ENCODE measurements at regions not wholly inside any gene's neighbourhood (a gene's known extent, or its start where the extent isn't known, plus 50 kb on each side); places are given as distances from the start of the nearest gene placed in this dataset.

DNA sequence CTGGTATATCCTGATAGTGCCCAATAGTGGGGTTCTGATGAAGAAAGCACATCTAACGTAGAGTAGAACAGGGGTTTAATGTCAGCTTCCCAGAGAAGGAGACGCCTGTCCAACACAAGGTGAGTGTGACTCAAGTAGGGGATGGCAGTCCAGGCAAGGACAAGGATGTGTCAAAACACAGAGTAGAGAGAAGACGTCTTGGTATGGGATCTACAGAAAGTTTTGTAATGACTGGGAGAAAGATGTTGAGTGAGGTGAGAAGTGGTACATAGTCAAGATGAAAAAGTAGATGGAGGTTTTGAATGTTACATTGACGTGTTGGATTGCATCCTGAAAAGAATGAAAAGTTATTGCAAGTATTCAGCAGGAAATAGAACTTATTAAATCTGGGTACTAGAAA is 124.4 kb downstream of the TMA16 start:
- TF ChIP-seq POLR2A (IDR thresholded peaks at IDR 0.05), result no peak
- TF ChIP-seq, protein P1, sequence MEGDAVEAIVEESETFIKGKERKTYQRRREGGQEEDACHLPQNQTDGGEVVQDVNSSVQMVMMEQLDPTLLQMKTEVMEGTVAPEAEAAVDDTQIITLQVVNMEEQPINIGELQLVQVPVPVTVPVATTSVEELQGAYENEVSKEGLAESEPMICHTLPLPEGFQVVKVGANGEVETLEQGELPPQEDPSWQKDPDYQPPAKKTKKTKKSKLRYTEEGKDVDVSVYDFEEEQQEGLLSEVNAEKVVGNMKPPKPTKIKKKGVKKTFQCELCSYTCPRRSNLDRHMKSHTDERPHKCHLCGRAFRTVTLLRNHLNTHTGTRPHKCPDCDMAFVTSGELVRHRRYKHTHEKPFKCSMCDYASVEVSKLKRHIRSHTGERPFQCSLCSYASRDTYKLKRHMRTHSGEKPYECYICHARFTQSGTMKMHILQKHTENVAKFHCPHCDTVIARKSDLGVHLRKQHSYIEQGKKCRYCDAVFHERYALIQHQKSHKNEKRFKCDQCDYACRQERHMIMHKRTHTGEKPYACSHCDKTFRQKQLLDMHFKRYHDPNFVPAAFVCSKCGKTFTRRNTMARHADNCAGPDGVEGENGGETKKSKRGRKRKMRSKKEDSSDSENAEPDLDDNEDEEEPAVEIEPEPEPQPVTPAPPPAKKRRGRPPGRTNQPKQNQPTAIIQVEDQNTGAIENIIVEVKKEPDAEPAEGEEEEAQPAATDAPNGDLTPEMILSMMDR (IDR thresholded peaks at IDR 0.05), result no peak
- Histone ChIP-seq H3K9me3 (no peaks in the 10 kb centered on the region), H3K27me3 (no peaks in the 10 kb centered on the region), H3K27ac (no peak overlapping the region), H3K36me3 (replicated peaks in 1 of 2; ENCODE audit: insufficient read depth in 1 of 2, low read depth in 2 of 2) (no peaks in the 10 kb centered on the region), H3K4me1 (no peaks in the 10 kb centered on the region), H3K4me3 (no peak overlapping the region)
- no peak for ATAC-seq
- intact Hi-C loops (cut with DNase I), result no loop called here
- WGBS, 2 donors, result 47 to 53% methylated on average over 4 of the region's 4 CpGs
- DNase-seq, result no peak

DNA sequence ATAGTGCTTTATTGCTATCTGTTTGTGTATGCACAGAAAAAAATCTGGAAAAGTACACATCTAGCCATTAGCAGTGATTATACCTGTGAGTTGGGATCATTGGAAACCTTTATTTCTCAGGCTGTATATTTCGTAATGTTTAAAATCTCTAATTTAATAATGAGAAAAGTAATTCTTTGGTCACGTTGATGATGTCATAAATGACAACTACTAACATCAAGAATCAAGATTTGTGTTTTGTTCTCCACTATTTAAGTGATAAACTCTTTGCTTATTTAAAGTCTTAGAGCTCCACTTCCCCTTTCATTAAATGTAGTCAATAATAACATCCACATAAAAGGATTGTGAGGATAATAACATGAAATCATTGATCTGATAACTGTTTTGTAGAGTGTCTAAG is 126.2 kb downstream of the TMA16 start:
- no peak overlapping the region for H3K4me3 ChIP-seq
- TF ChIP-seq POLR2A (IDR thresholded peaks at IDR 0.05), result no peak
- TF ChIP-seq, protein P1 (IDR thresholded peaks at IDR 0.05), result no peak
- 52 to 58% methylated on average over 2 of the region's 2 CpGs for WGBS, 2 donors
- intact Hi-C loops (cut with DNase I), result no loop called here
- H3K36me3 ChIP-seq (replicated peaks in 1 of 2; ENCODE audit: insufficient read depth in 1 of 2, low read depth in 2 of 2), result no peaks in the 10 kb centered on the region
- DNase-seq (no peak), ATAC-seq (no peak)
- H3K27ac ChIP-seq, result no peak overlapping the region
- no peaks in the 10 kb centered on the region for H3K27me3 ChIP-seq
- H3K9me3 ChIP-seq, result no peaks in the 10 kb centered on the region
- H3K4me1 ChIP-seq, result no peaks in the 10 kb centered on the region

DNA sequence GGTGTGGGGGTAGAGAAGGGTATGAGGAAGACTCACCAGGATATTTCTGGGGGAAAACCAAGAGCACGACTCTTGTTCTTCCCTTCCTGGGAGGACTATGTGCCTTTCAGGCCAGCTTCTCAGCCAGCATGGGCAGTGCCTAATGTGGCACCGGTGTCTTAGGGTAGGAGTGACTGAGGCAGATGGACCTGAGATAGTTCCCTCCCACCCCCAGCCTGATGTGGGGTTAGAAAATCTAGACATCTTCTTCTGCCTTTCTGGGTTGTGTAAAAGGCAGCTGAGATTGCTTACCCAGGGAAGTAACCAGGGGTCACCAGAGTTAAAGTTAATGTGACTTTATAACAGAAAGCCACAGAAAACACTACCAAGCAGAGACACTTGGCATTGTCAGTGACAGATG is 127.3 kb downstream of the TMA16 start:
- DNase-seq (no peak), ATAC-seq (no peak)
- intact Hi-C loops (cut with DNase I), result no loop called here
- H3K27me3 ChIP-seq, result no peaks in the 10 kb centered on the region
- H3K9me3 ChIP-seq, result no peaks in the 10 kb centered on the region
- no peaks in the 10 kb centered on the region for H3K36me3 ChIP-seq (replicated peaks in 1 of 2; ENCODE audit: insufficient read depth in 1 of 2, low read depth in 2 of 2)
- no peak overlapping the region for H3K4me3 ChIP-seq
- WGBS, 2 donors, result 63 to 82% methylated on average over 2 of the region's 2 CpGs
- no peaks in the 10 kb centered on the region for H3K4me1 ChIP-seq
- TF ChIP-seq, protein P1 (IDR thresholded peaks at IDR 0.05), result no peak
- no peak for TF ChIP-seq POLR2A (IDR thresholded peaks at IDR 0.05)
- H3K27ac ChIP-seq, result peak overlapping the region in 1 of 4 donors; percentile 49

DNA sequence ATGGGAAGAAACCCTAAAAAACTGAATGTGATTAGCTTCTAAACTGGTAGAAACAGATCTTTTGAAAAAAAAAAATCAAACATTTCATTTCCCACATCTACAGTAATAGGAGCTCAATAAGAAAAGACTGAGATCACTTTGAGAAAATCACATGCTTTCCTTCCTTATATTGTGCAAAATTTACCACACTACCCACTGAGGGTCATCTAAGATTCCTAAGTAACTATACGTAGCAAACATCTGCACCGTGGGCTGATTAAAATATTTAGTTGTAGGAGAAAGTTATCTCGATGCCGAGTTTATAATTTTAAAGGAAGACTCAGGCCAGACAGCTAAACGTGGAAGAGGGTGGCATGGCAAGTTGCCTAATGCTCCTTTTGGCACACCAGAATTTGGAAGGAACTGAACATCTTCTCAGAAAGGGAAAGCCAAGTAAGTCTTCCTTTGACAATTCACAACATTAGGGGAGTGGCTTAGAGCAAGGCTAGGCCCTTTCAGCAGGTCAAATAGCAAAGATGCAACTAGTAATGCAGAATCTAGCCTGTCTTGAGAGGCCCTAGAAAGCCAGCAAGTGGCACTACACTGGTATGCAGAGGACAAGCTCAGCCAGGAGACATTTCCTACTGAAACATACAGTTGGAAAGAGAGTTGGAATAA is 128.0 kb downstream of the TMA16 start:
- 57 to 63% methylated on average over 5 of the region's 5 CpGs for WGBS, 2 donors
- Histone ChIP-seq H3K27ac (peak overlapping the region in 1 of 4 donors; percentile 49), H3K36me3 (replicated peaks in 1 of 2; ENCODE audit: insufficient read depth in 1 of 2, low read depth in 2 of 2) (no peaks in the 10 kb centered on the region), H3K4me1 (no peaks in the 10 kb centered on the region), H3K27me3 (no peaks in the 10 kb centered on the region), H3K9me3 (no peaks in the 10 kb centered on the region), H3K4me3 (no peak overlapping the region)
- ATAC-seq, result no peak
- TF ChIP-seq, protein P1 (IDR thresholded peaks at IDR 0.05), result no peak
- TF ChIP-seq POLR2A (IDR thresholded peaks at IDR 0.05), result no peak
- DNase-seq, result no peak
- intact Hi-C loops (cut with DNase I), result no loop called here

DNA sequence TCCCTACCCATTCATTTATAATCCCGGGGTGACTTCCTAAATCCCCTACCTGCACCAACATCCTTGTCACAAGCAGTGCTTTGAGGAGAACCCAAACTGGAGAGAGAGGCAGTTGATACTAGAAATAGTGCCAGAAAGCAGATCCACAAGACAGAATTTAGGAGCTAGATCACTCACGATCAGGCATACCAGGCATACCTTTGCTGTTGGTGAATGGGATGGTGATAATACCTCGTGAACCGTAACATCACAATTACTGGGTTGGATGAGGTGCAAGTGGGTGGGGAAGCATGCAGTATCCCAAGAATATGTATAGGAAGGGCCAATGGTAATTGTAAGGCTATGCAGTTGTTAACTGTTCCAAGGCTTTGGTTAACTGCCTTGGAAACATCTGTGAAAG is 129.3 kb downstream of the TMA16 start:
- Histone ChIP-seq H3K9me3 (no peaks in the 10 kb centered on the region), H3K36me3 (replicated peaks in 1 of 2; ENCODE audit: insufficient read depth in 1 of 2, low read depth in 2 of 2) (no peaks in the 10 kb centered on the region), H3K4me1 (no peaks in the 10 kb centered on the region), H3K27ac (no peak overlapping the region), H3K27me3 (no peaks in the 10 kb centered on the region), H3K4me3 (no peak overlapping the region)
- WGBS, 2 donors, result 67 to 70% methylated on average over 4 of the region's 4 CpGs
- intact Hi-C loops (cut with DNase I), result no loop called here
- TF ChIP-seq POLR2A (IDR thresholded peaks at IDR 0.05), result no peak
- TF ChIP-seq, protein P1 (IDR thresholded peaks at IDR 0.05), result no peak
- ATAC-seq, result no peak
- no peak for DNase-seq

All from body of pancreas (tissue), 4 donors.